ENCODE measurements at regions not wholly inside any gene's neighbourhood (a gene's known extent, or its start where the extent isn't known, plus 50 kb on each side); places are given as distances from the start of the nearest gene placed in this dataset.

DNA sequence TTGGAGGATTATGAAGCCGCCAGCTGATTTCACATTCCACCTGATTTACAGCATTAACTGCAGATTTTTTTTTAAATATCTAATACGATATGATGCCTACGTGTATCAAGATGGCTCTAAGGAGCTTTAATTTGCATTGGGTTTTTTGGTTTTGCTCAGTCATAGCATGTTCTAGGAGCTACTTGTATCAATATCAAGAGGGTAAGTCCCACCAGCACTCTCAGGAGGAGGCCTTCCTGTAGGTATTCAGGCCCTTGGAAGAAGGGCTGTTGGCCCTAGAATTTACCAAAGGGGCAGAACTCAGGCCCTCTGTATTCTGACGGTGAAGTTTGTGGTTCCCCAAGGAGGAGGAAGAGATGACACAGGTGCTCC is 97.2 kb upstream of the IPO5 start (continued):
- TF ChIP-seq FOXP4 (CRISPR knock-in tag; IDR thresholded peaks at IDR 0.05): no peak
- TF ChIP-seq TP53 (CRISPR knock-in tag; IDR thresholded peaks at IDR 0.05): no peak
- TF ChIP-seq, protein P1, sequence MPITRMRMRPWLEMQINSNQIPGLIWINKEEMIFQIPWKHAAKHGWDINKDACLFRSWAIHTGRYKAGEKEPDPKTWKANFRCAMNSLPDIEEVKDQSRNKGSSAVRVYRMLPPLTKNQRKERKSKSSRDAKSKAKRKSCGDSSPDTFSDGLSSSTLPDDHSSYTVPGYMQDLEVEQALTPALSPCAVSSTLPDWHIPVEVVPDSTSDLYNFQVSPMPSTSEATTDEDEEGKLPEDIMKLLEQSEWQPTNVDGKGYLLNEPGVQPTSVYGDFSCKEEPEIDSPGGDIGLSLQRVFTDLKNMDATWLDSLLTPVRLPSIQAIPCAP (CRISPR knock-in tag; IDR thresholded peaks at IDR 0.05): no peak
- no peak for TF ChIP-seq USF2 (CRISPR knock-in tag; IDR thresholded peaks at IDR 0.05)
- TF ChIP-seq ZNF532 (CRISPR knock-in tag; IDR thresholded peaks at IDR 0.05; ENCODE audit: borderline replicate concordance): no peak
- TF ChIP-seq TEAD1 (CRISPR knock-in tag; IDR thresholded peaks at IDR 0.05): no peak
- TF ChIP-seq SP1 (CRISPR knock-in tag; conservative IDR thresholded peaks at IDR 0.05): no peak
- no peak for TF ChIP-seq ZNF416 (CRISPR knock-in tag; IDR thresholded peaks at IDR 0.05)
- TF ChIP-seq HMGA2 (CRISPR knock-in tag; IDR thresholded peaks at IDR 0.05): no peak
- TF ChIP-seq, protein P2, sequence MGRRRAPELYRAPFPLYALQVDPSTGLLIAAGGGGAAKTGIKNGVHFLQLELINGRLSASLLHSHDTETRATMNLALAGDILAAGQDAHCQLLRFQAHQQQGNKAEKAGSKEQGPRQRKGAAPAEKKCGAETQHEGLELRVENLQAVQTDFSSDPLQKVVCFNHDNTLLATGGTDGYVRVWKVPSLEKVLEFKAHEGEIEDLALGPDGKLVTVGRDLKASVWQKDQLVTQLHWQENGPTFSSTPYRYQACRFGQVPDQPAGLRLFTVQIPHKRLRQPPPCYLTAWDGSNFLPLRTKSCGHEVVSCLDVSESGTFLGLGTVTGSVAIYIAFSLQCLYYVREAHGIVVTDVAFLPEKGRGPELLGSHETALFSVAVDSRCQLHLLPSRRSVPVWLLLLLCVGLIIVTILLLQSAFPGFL (CRISPR knock-in tag; IDR thresholded peaks at IDR 0.05; ENCODE audit: borderline replicate concordance): no peak
- no peak for TF ChIP-seq CBFB (CRISPR knock-in tag; IDR thresholded peaks at IDR 0.05; ENCODE audit: low read depth)
- no peak for TF ChIP-seq ESRRA (CRISPR knock-in tag; IDR thresholded peaks at IDR 0.05; ENCODE audit: borderline replicate concordance)
- TF ChIP-seq, protein P3, sequence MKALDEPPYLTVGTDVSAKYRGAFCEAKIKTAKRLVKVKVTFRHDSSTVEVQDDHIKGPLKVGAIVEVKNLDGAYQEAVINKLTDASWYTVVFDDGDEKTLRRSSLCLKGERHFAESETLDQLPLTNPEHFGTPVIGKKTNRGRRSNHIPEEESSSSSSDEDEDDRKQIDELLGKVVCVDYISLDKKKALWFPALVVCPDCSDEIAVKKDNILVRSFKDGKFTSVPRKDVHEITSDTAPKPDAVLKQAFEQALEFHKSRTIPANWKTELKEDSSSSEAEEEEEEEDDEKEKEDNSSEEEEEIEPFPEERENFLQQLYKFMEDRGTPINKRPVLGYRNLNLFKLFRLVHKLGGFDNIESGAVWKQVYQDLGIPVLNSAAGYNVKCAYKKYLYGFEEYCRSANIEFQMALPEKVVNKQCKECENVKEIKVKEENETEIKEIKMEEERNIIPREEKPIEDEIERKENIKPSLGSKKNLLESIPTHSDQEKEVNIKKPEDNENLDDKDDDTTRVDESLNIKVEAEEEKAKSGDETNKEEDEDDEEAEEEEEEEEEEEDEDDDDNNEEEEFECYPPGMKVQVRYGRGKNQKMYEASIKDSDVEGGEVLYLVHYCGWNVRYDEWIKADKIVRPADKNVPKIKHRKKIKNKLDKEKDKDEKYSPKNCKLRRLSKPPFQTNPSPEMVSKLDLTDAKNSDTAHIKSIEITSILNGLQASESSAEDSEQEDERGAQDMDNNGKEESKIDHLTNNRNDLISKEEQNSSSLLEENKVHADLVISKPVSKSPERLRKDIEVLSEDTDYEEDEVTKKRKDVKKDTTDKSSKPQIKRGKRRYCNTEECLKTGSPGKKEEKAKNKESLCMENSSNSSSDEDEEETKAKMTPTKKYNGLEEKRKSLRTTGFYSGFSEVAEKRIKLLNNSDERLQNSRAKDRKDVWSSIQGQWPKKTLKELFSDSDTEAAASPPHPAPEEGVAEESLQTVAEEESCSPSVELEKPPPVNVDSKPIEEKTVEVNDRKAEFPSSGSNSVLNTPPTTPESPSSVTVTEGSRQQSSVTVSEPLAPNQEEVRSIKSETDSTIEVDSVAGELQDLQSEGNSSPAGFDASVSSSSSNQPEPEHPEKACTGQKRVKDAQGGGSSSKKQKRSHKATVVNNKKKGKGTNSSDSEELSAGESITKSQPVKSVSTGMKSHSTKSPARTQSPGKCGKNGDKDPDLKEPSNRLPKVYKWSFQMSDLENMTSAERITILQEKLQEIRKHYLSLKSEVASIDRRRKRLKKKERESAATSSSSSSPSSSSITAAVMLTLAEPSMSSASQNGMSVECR (CRISPR knock-in tag; IDR thresholded peaks at IDR 0.05; ENCODE audit: borderline replicate concordance): no peak

GRCh38 chr13:97858161-97858560 is 95.3 kb upstream of the IPO5 start:
- ChIA-PET CTCF (interaction anchor here (0.6 kb wide), 3 partner anchors 418 to 1017 kb away, joined by 3 read pairs; no protein-coding TSS in a partner anchor), POLR2A (no interaction called here)
- no peaks in the 10 kb centered on the region for H3K36me3 Mint-ChIP-seq
- H3K4me3 Mint-ChIP-seq: no peak overlapping the region
- H3K27me3 Mint-ChIP-seq (ENCODE audit: low read depth): no peaks in the 10 kb centered on the region; the same call in 1 of the 2 replicates
- no peak overlapping the region for H3K27ac Mint-ChIP-seq
- H3K9me3 Mint-ChIP-seq: peaks cover 10% of the 10 kb centered on the region
- no peak for ATAC-seq
- DNase-seq (ENCODE audit: low spot score): no peak
- peaks cover 8% of the 10 kb centered on the region for H3K4me1 Mint-ChIP-seq
- TF ChIP-seq CREB1 (CRISPR knock-in tag; IDR thresholded peaks at IDR 0.05) (no peak), MAX (CRISPR knock-in tag; IDR thresholded peaks at IDR 0.05) (no peak), CBFB (CRISPR knock-in tag; IDR thresholded peaks at IDR 0.05; ENCODE audit: low read depth) (no peak), IRF2 (CRISPR knock-in tag; IDR thresholded peaks at IDR 0.05; ENCODE audit: borderline replicate concordance, low read depth) (no peak)
- TF ChIP-seq, protein P4, sequence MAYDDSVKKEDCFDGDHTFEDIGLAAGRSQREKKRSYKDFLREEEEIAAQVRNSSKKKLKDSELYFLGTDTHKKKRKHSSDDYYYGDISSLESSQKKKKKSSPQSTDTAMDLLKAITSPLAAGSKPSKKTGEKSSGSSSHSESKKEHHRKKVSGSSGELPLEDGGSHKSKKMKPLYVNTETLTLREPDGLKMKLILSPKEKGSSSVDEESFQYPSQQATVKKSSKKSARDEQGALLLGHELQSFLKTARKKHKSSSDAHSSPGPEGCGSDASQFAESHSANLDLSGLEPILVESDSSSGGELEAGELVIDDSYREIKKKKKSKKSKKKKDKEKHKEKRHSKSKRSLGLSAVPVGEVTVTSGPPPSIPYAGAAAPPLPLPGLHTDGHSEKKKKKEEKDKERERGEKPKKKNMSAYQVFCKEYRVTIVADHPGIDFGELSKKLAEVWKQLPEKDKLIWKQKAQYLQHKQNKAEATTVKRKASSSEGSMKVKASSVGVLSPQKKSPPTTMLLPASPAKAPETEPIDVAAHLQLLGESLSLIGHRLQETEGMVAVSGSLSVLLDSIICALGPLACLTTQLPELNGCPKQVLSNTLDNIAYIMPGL (CRISPR knock-in tag; IDR thresholded peaks at IDR 0.05): no peak
- TF ChIP-seq, protein P5, sequence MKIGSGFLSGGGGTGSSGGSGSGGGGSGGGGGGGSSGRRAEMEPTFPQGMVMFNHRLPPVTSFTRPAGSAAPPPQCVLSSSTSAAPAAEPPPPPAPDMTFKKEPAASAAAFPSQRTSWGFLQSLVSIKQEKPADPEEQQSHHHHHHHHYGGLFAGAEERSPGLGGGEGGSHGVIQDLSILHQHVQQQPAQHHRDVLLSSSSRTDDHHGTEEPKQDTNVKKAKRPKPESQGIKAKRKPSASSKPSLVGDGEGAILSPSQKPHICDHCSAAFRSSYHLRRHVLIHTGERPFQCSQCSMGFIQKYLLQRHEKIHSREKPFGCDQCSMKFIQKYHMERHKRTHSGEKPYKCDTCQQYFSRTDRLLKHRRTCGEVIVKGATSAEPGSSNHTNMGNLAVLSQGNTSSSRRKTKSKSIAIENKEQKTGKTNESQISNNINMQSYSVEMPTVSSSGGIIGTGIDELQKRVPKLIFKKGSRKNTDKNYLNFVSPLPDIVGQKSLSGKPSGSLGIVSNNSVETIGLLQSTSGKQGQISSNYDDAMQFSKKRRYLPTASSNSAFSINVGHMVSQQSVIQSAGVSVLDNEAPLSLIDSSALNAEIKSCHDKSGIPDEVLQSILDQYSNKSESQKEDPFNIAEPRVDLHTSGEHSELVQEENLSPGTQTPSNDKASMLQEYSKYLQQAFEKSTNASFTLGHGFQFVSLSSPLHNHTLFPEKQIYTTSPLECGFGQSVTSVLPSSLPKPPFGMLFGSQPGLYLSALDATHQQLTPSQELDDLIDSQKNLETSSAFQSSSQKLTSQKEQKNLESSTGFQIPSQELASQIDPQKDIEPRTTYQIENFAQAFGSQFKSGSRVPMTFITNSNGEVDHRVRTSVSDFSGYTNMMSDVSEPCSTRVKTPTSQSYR (CRISPR knock-in tag; IDR thresholded peaks at IDR 0.05): no peak
